GM13976 (cell line): ENCODE measurements at regions not wholly inside any gene's neighbourhood (a gene's known extent, or its start where the extent isn't known, plus 50 kb on each side); places are given as distances from the start of the nearest gene placed in this dataset.

ENCODE experiments used
- DNase-seq: peaks from one replicate; pipeline ENCODE4 v3.0.0; 2012; ENCODE audit warnings: low spot score
- CTCF ChIP-seq: IDR thresholded peaks from 2 replicates; pipeline ENCODE4 v1.5.1; 2012; ENCODE audit warnings: borderline replicate concordance, mild to moderate bottlenecking; ENCODE audit not compliant: insufficient read depth; ENCODE audit errors: extremely low read depth, missing control alignments, control extremely low read depth
- in situ Hi-C: fragments of 300-500 bp; cut with MboI; formaldehyde crosslinking; loops from one replicate; pipeline ENCODE4 v1.12.0; 2022; ENCODE audit warnings: low sequenced_read_pairs, mixed read lengths, inconsistent platforms; ENCODE audit not compliant: unreplicated experiment

- in situ Hi-C loops, result no loop called here
- no peak for DNase-seq
- TF ChIP-seq CTCF, result no peak
Observed at GRCh38 chr3:177882124-177882648, 654.0 kb upstream of the KCNMB2 start.

GRCh38 chr3:177883091-177883490 is 653.1 kb upstream of the KCNMB2 start:
- no peak for TF ChIP-seq CTCF
- in situ Hi-C loops, result no loop called here
- no peak for DNase-seq

- DNase-seq, result peak; percentile 23
- in situ Hi-C loops, result no loop called here
- no peak for TF ChIP-seq CTCF
Observed at GRCh38 chr3:177883957-177884356, 652.3 kb upstream of the KCNMB2 start.

- no peak for TF ChIP-seq CTCF
- DNase-seq, result no peak
- in situ Hi-C loops, result no loop called here
Observed at GRCh38 chr3:177885063-177885462, 651.2 kb upstream of the KCNMB2 start.

- in situ Hi-C loops, result no loop called here
- TF ChIP-seq CTCF, result no peak
- no peak for DNase-seq
Observed at GRCh38 chr3:177886501-177886900, 649.7 kb upstream of the KCNMB2 start.

- no peak for TF ChIP-seq CTCF
- DNase-seq, result peak; percentile 22
- in situ Hi-C loops, result no loop called here
Observed at GRCh38 chr3:177887475-177887874, 648.8 kb upstream of the KCNMB2 start.

- no peak for TF ChIP-seq CTCF
- in situ Hi-C loops, result no loop called here
- no peak for DNase-seq
Observed at GRCh38 chr3:177889161-177889560, 647.1 kb upstream of the KCNMB2 start.
